ENCODE measurements at regions not wholly inside any gene's neighbourhood (a gene's known extent, or its start where the extent isn't known, plus 50 kb on each side); places are given as distances from the start of the nearest gene placed in this dataset.

GRCh38 chr5:141763541-141763940 is 81.5 kb upstream of the ARAP3 start:
- TF ChIP-seq POLR2A (IDR thresholded peaks at IDR 0.05) = no peak
- no peak for TF ChIP-seq CTCF (IDR thresholded peaks at IDR 0.05)
- no peak for TF ChIP-seq EP300 (IDR thresholded peaks at IDR 0.05)
